Stomach (tissue), 8 donors: ENCODE measurements at regions not wholly inside any gene's neighbourhood (a gene's known extent, or its start where the extent isn't known, plus 50 kb on each side); places are given as distances from the start of the nearest gene placed in this dataset.

ENCODE experiments used
- DNase-seq, 2 donors: peaks; one replicate each; pipeline versions ENCODE4 v3.0.0 to v3.0.0-alpha.2; 2013 to 2019
- H3K27ac ChIP-seq, 5 donors: fragments of 200-600 bp in 4 of 5; sonication (generic) in 4 of 5; one replicate each; pipeline ENCODE4 v1.5.1; 2013 to 2019; ENCODE audit warnings: mild to moderate bottlenecking in 1 of 5, moderate library complexity in 1 of 5
- H3K27me3 ChIP-seq, 3 donors: fragments of 200-600 bp; sonication (generic); one replicate each; pipeline ENCODE4 v1.5.1; 2017 to 2019; ENCODE audit warnings: mixed run types in 1 of 3
- H3K36me3 ChIP-seq, 4 donors: fragments of 200-600 bp; sonication (generic); 1 replicate in 3 of 4; 2 replicates in 1 of 4; pipeline ENCODE4 v1.5.1; 2016 to 2019
- H3K4me1 ChIP-seq, 4 donors: fragments of 200-600 bp; sonication (generic); one replicate each; pipeline ENCODE4 v1.5.1; 2016 to 2019
- H3K4me3 ChIP-seq, 4 donors: fragments of 200-600 bp; sonication (generic) in 3 of 4; one replicate each; pipeline ENCODE4 v1.5.1; 2016 to 2019; ENCODE audit warnings: mild to moderate bottlenecking in 1 of 4
- H3K9me3 ChIP-seq, 4 donors: fragments of 200-600 bp; sonication (generic); one replicate each; pipeline ENCODE4 v1.5.1; 2016 to 2019
- CTCF ChIP-seq, 7 experiments: fragments of 450-650 bp in 4 of 7; fragments of 200-600 bp in 3 of 7; sonication (generic) in 3 of 7; IDR thresholded peaks; one replicate each; pipeline ENCODE4 v1.5.1; 2016 to 2019; ENCODE audit warnings: antibody characterized with exemption in 7 of 7, control low read depth in 2 of 7, mild to moderate bottlenecking in 1 of 7
- EP300 ChIP-seq: sonication (generic); formaldehyde crosslinking; IDR thresholded peaks from one replicate; pipeline ENCODE4 v1.6.1; 2017; ENCODE audit warnings: antibody characterized with exemption
- POLR2A ChIP-seq, 4 donors: fragments of 450-650 bp; IDR thresholded peaks; one replicate each; pipeline ENCODE4 v1.6.1; 2016; ENCODE audit warnings: antibody characterized with exemption in 4 of 4, control low read depth in 2 of 4, mild to moderate bottlenecking in 1 of 4, moderate library complexity in 1 of 4
- POLR2AphosphoS5 ChIP-seq, 3 donors: sonication (generic); formaldehyde crosslinking; IDR thresholded peaks; one replicate each; pipeline ENCODE4 v1.6.1; 2016; ENCODE audit warnings: antibody characterized with exemption in 3 of 3
- WGBS, 5 donors: extraction: QIAGEN DNeasy Blood & Tissue Kit in 3 of 5; methylation state at CpG; one replicate each; pipeline versions ENCODE4 v1.1.5 to v1.1.7; 2013 to 2018; 5-methylcytosine and 5-hydroxymethylcytosine counted together
- intact Hi-C: fragments of 100-400 bp; cut with DNase I; formaldehyde crosslinking; loops from one replicate; pipeline ENCODE4 v1.15.1; 2023; ENCODE audit warnings: low total_unique reads
- donor health status: healthy with polysubstance abuse.
- donor health status: Bipolar disorder and iron deficiency.
- donor health status: healthy.

GRCh38 chr6:22349051-22349450 lies 52.2 kb upstream of the PRL start:
- no peak for DNase-seq
- Histone ChIP-seq H3K9me3 (no peaks in the 10 kb centered on the region), H3K4me1 (peaks cover 0 to 12% (median 2%) of the 10 kb centered on the region in 4 donors), H3K36me3 (no peaks in the 10 kb centered on the region), H3K4me3 (no peak overlapping the region), H3K27ac (no peak overlapping the region), H3K27me3 (no peaks in the 10 kb centered on the region)
- intact Hi-C loops = no loop called here
- TF ChIP-seq POLR2A (IDR thresholded peaks at IDR 0.05) (no peak), CTCF (IDR thresholded peaks at IDR 0.05) (no peak), POLR2AphosphoS5 (IDR thresholded peaks at IDR 0.05) (no peak), EP300 (no peak)
- 94 to 97% (median 97%) methylated on average over 13 of the region's 13 CpGs for WGBS, 5 donors

- Histone ChIP-seq H3K4me3 (no peak overlapping the region), H3K4me1 (peaks cover 0 to 12% (median 2%) of the 10 kb centered on the region in 4 donors), H3K27ac (no peak overlapping the region), H3K9me3 (no peaks in the 10 kb centered on the region), H3K36me3 (no peaks in the 10 kb centered on the region), H3K27me3 (no peaks in the 10 kb centered on the region)
- DNase-seq = no peak
- no peak for TF ChIP-seq POLR2A (IDR thresholded peaks at IDR 0.05)
- TF ChIP-seq EP300 = no peak
- TF ChIP-seq CTCF (IDR thresholded peaks at IDR 0.05) = no peak
- TF ChIP-seq POLR2AphosphoS5 (IDR thresholded peaks at IDR 0.05) = no peak
- intact Hi-C loops = no loop called here
Observed at GRCh38 chr6:22349528-22349927, 52.7 kb upstream of the PRL start.

GRCh38 chr6:22350109-22350508 lies 53.3 kb upstream of the PRL start:
- H3K4me3 ChIP-seq = no peak overlapping the region
- no peaks in the 10 kb centered on the region for H3K9me3 ChIP-seq
- intact Hi-C loops = no loop called here
- DNase-seq = no peak
- H3K36me3 ChIP-seq = no peaks in the 10 kb centered on the region
- WGBS, 5 donors = 5 to 18% (median 11%) methylated on average over 1 of the region's 1 CpG
- no peak for TF ChIP-seq POLR2A (IDR thresholded peaks at IDR 0.05)
- TF ChIP-seq EP300 = no peak
- TF ChIP-seq CTCF (IDR thresholded peaks at IDR 0.05) = no peak
- TF ChIP-seq POLR2AphosphoS5 (IDR thresholded peaks at IDR 0.05) = no peak
- H3K27me3 ChIP-seq = no peaks in the 10 kb centered on the region
- no peak overlapping the region for H3K27ac ChIP-seq
- H3K4me1 ChIP-seq = peaks cover 0 to 12% (median 2%) of the 10 kb centered on the region in 4 donors

- no peak for DNase-seq
- no peaks in the 10 kb centered on the region for H3K9me3 ChIP-seq
- 71 to 82% (median 79%) methylated on average over 2 of the region's 2 CpGs for WGBS, 5 donors
- no peak overlapping the region for H3K27ac ChIP-seq
- no peak overlapping the region for H3K4me3 ChIP-seq
- no peaks in the 10 kb centered on the region for H3K36me3 ChIP-seq
- no peaks in the 10 kb centered on the region for H3K27me3 ChIP-seq
- peaks cover 0 to 12% (median 2%) of the 10 kb centered on the region in 4 donors for H3K4me1 ChIP-seq
- intact Hi-C loops = no loop called here
- TF ChIP-seq POLR2A (IDR thresholded peaks at IDR 0.05) (no peak), EP300 (no peak), POLR2AphosphoS5 (IDR thresholded peaks at IDR 0.05) (no peak), CTCF (IDR thresholded peaks at IDR 0.05) (no peak)
Observed at GRCh38 chr6:22353101-22353500, 56.3 kb upstream of the PRL start.
